ENCODE measurements at regions not wholly inside any gene's neighbourhood (a gene's known extent, or its start where the extent isn't known, plus 50 kb on each side); places are given as distances from the start of the nearest gene placed in this dataset.
"Not testable (repeated sequence)": the region's sequence is repeated elsewhere in the genome, so short reads cannot be mapped to it uniquely, and the experiment has no call there.

DNA sequence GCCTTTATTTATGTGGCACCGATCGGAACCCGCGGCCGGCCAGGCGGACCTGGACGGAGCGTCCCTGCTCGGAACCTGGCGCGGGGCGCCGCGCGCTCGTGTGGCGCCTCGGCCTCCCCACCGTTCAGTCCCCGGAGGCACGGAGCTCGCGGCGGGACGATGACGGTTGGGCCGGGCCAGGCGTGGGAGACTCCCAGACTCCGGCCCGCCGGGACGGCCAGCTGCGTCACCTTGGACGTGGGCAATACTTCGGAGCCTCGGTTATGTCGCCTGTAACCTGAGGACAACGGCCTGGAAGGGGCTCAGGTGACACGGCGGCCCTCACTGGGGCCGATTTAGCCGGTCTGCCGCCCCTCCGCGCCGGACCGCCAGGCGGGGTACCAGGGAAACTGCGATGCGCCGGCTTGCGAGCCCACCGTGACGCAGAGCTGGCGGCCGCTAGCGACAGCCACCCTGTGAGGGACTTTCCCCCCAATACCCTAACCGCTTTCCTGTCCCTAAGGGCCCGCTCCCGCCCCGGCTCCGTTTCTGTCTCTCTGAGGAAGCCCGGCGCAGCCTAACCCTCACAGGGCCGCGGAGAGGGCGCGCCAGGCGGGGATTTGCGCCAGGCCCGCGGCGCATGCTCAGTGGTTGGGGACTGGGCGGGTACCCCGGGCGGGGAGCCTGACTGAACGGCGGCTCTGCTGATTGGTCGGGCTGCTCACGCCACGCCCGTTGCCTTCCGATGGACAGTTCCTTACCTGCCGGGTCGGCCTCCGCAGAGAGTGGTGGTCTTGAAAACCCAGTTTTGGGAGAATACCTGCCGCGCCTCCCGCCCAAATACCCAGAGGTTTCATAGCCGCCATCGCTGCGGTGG, 109.5 kb upstream of the DOCK9 start:
- Histone ChIP-seq H3K4me3 (ENCODE audit: low read depth, low read length) (peak overlapping the region; percentile 80), H3K36me3 (ENCODE audit: control insufficient read depth, insufficient read depth, low read length) (no peaks in the 10 kb centered on the region), H3K27me3 (ENCODE audit: control insufficient read depth, insufficient read depth, low read length) (no peaks in the 10 kb centered on the region)
- TF ChIP-seq, protein P1, sequence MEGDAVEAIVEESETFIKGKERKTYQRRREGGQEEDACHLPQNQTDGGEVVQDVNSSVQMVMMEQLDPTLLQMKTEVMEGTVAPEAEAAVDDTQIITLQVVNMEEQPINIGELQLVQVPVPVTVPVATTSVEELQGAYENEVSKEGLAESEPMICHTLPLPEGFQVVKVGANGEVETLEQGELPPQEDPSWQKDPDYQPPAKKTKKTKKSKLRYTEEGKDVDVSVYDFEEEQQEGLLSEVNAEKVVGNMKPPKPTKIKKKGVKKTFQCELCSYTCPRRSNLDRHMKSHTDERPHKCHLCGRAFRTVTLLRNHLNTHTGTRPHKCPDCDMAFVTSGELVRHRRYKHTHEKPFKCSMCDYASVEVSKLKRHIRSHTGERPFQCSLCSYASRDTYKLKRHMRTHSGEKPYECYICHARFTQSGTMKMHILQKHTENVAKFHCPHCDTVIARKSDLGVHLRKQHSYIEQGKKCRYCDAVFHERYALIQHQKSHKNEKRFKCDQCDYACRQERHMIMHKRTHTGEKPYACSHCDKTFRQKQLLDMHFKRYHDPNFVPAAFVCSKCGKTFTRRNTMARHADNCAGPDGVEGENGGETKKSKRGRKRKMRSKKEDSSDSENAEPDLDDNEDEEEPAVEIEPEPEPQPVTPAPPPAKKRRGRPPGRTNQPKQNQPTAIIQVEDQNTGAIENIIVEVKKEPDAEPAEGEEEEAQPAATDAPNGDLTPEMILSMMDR (IDR thresholded peaks at IDR 0.05; ENCODE audit: insufficient read depth, low read length, poor library complexity, severe bottlenecking): peak; percentile 25
- DNase-seq (ENCODE audit: low read depth): peak; percentile 51

DNA sequence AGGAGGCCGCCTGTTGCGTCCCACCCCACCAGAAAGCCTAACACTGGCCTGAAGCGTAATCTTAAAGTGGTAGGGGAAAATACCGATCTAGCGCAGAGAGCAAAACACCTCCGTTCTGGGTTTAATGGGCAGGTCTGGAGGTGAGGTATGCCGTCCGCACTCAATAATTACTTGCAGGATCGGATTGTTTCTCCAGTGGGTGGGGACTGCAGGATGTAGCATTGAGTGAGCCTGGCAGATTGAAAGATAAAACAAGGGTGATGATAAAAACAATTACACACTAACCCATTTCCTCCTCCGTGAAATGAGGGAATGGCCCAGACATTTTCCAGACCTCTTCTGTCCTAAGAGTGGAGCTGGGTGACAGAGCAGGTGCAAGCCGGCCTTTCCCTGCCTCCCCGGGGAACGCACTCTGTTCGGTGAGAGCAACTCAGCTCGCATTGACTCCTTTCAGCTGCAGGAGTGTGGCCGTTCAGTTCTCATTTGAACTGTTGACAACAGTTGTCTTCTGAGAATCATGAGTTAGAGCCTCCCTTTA, 110.2 kb upstream of the DOCK9 start:
- H3K27me3 ChIP-seq (ENCODE audit: control insufficient read depth, insufficient read depth, low read length): no peaks in the 10 kb centered on the region
- TF ChIP-seq, protein P1 (IDR thresholded peaks at IDR 0.05; ENCODE audit: insufficient read depth, low read length, poor library complexity, severe bottlenecking): no peak
- peak overlapping the region; percentile 80 for H3K4me3 ChIP-seq (ENCODE audit: low read depth, low read length)
- DNase-seq (ENCODE audit: low read depth): no peak
- no peaks in the 10 kb centered on the region for H3K36me3 ChIP-seq (ENCODE audit: control insufficient read depth, insufficient read depth, low read length)

DNA sequence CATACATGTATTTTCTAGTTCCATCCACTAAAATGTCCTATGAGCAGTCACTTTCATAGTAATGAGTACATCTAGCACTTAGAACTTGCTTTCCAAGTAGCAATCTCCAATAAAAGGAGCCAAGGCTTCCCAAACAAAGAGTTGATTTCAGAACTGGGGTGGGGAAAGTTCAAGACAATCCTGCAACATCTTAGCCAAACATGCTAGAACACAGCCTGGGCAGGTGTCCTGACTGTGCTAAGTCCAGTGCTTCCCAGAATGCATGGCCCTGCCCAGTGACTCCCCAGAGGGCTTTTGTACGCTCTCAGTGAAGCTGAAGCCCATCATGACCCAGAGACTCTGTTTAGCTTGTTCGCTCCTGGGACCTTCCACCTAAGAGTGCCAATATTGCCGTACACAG, 106.7 kb upstream of the UBAC2 start:
- Histone ChIP-seq H3K4me3 (ENCODE audit: low read depth, low read length) (no peak overlapping the region), H3K27me3 (ENCODE audit: control insufficient read depth, insufficient read depth, low read length) (no peaks in the 10 kb centered on the region), H3K36me3 (ENCODE audit: control insufficient read depth, insufficient read depth, low read length) (no peaks in the 10 kb centered on the region)
- no peak for DNase-seq (ENCODE audit: low read depth)
- TF ChIP-seq, protein P1 (IDR thresholded peaks at IDR 0.05; ENCODE audit: insufficient read depth, low read length, poor library complexity, severe bottlenecking): no peak

DNA sequence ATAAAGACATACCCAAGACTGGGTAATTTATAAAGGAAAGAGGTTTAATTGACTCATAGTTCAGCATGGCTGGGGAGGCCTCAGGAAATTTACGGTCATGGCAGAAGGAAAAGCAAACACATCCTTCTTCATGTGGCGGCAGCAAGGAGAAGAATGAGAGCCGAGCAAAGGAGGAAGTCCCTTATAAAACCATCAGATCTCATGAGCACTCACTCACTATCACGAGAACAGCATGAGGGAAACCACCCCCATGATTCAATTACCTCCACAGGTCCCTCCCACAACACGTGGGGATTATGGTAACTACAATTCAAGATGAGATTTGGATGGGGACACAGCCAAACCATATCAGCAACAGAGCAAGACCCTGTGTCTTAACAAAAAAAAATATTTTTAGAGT, 98.8 kb upstream of the UBAC2 start:
- not testable (repeated sequence) for DNase-seq (ENCODE audit: low read depth); H3K4me3 ChIP-seq (ENCODE audit: low read depth, low read length); H3K27me3 ChIP-seq (ENCODE audit: control insufficient read depth, insufficient read depth, low read length); H3K36me3 ChIP-seq (ENCODE audit: control insufficient read depth, insufficient read depth, low read length)

DNA sequence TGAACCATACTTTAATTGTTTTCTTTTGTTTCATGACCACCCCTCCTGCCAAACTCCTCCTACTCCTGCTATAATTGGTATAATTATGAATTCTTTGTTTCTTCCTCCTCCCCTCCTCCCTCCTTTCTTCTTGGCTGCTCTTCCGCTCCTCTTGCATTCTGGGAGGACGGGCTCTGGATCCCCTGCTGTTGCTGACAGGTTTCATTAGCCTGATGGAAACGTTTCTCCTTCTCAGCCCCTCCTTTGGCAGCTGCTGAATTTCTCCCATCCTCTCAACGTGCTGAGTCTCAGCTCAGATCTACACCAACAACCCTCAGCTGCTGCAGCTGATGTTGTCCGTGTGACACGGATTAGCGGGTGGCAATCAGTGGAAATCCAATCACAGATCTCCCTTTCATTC, 97.1 kb upstream of the UBAC2 start:
- no peaks in the 10 kb centered on the region for H3K36me3 ChIP-seq (ENCODE audit: control insufficient read depth, insufficient read depth, low read length)
- no peak overlapping the region for H3K4me3 ChIP-seq (ENCODE audit: low read depth, low read length)
- DNase-seq (ENCODE audit: low read depth): no peak
- no peaks in the 10 kb centered on the region for H3K27me3 ChIP-seq (ENCODE audit: control insufficient read depth, insufficient read depth, low read length)
- TF ChIP-seq, protein P1 (IDR thresholded peaks at IDR 0.05; ENCODE audit: insufficient read depth, low read length, poor library complexity, severe bottlenecking): no peak

DNA sequence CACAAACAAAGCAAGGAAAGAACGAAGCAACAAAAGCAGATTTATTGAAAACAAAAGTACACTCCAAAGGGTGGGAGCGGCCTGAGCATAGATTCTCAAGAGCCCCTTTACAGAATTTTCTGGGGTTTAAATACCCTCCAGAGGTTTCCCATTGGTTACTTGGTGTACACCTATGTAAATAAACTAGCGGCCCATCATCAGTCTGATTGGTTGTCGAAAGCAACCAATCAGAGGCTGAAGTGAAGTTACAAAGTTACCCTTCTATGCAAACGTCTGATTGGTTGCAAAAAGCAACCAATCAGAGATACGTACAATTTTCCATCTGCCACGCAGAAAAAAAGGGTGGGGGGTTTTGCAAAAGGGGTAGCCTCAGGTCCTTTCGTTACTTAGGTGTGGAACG, 96.3 kb upstream of the UBAC2 start:
- H3K36me3 ChIP-seq (ENCODE audit: control insufficient read depth, insufficient read depth, low read length): no peaks in the 10 kb centered on the region
- no peak for DNase-seq (ENCODE audit: low read depth)
- no peak overlapping the region for H3K4me3 ChIP-seq (ENCODE audit: low read depth, low read length)
- TF ChIP-seq, protein P1 (IDR thresholded peaks at IDR 0.05; ENCODE audit: insufficient read depth, low read length, poor library complexity, severe bottlenecking): no peak
- H3K27me3 ChIP-seq (ENCODE audit: control insufficient read depth, insufficient read depth, low read length): no peaks in the 10 kb centered on the region
